Gastroesophageal sphincter (tissue), 4 donors: ENCODE measurements at regions not wholly inside any gene's neighbourhood (a gene's known extent, or its start where the extent isn't known, plus 50 kb on each side); places are given as distances from the start of the nearest gene placed in this dataset.

Source experiments
- ATAC-seq: fragments of 150-250 bp; one replicate; pipeline ENCODE4 v1.9.1; 2016; ENCODE audit warnings: mild to moderate bottlenecking, moderate library complexity
- H3K27ac ChIP-seq, 4 donors: fragments of 200-600 bp; sonication (generic) in 3 of 4; 1 replicate in 3 of 4; 2 replicates in 1 of 4; pipeline ENCODE4 v1.5.1; 2016 to 2019
- H3K27me3 ChIP-seq: fragments of 200-600 bp; sonication (generic); one replicate; pipeline ENCODE4 v1.5.1; 2019
- H3K36me3 ChIP-seq, 2 donors: fragments of 200-600 bp; sonication (generic); one replicate each; pipeline ENCODE4 v1.5.1; 2019; ENCODE audit warnings: control low read depth in 1 of 2
- H3K4me1 ChIP-seq, 3 donors: fragments of 200-600 bp; sonication (generic); 1 replicate in 2 of 3; 2 replicates in 1 of 3; pipeline ENCODE4 v1.5.1; 2016 to 2019; ENCODE audit warnings: control low read depth in 2 of 3
- H3K4me3 ChIP-seq, 2 donors: fragments of 200-600 bp; sonication (generic); one replicate each; pipeline ENCODE4 v1.5.1; 2019; ENCODE audit warnings: mild to moderate bottlenecking in 1 of 2, moderate library complexity in 1 of 2
- H3K9me3 ChIP-seq, 3 donors: fragments of 200-600 bp; sonication (generic); one replicate each; pipeline ENCODE4 v1.5.1; 2017 to 2019; ENCODE audit warnings: control low read depth in 2 of 3
- CTCF ChIP-seq, 4 experiments: fragments of 200-600 bp in 2 of 4; fragments of 450-650 bp in 2 of 4; sonication (generic) in 1 of 4; IDR thresholded peaks; one replicate each; pipeline ENCODE4 v1.5.1; 2017 to 2019; ENCODE audit warnings: antibody characterized with exemption in 4 of 4, mild to moderate bottlenecking in 2 of 4, moderate library complexity in 2 of 4
- EP300 ChIP-seq: sonication (generic); formaldehyde crosslinking; IDR thresholded peaks from one replicate; pipeline ENCODE4 v1.6.1; 2017; ENCODE audit warnings: antibody characterized with exemption, mild to moderate bottlenecking
- POLR2A ChIP-seq, 2 donors: fragments of 450-650 bp; IDR thresholded peaks; one replicate each; pipeline ENCODE4 v1.6.1; 2017; ENCODE audit warnings: antibody characterized with exemption in 2 of 2, mild to moderate bottlenecking in 2 of 2, moderate library complexity in 1 of 2
- POLR2AphosphoS5 ChIP-seq: sonication (generic); formaldehyde crosslinking; IDR thresholded peaks from one replicate; pipeline ENCODE4 v1.6.1; 2017; ENCODE audit warnings: antibody characterized with exemption
- WGBS, 2 donors: methylation state at CpG; one replicate each; pipeline ENCODE4 v1.1.5; 2018; ENCODE audit warnings: low coverage in 1 of 2; 5-methylcytosine and 5-hydroxymethylcytosine counted together

GRCh38 chr2:217484046-217484445 is 518.7 kb downstream of the TNS1 start:
- no peak for TF ChIP-seq EP300
- TF ChIP-seq POLR2AphosphoS5 = no peak
- TF ChIP-seq CTCF (IDR thresholded peaks at IDR 0.05) = no peak
- TF ChIP-seq POLR2A (IDR thresholded peaks at IDR 0.05) = no peak
- WGBS, 2 donors = 50 to 71% methylated on average over 1 of the region's 1 CpG
- H3K4me3 ChIP-seq = no peak overlapping the region

GRCh38 chr2:217482056-217482710 is 520.6 kb downstream of the TNS1 start:
- peak overlapping the region in 1 of 4 donors; percentile 4 for H3K27ac ChIP-seq
- H3K4me3 ChIP-seq = no peak overlapping the region
- H3K27me3 ChIP-seq = no peaks in the 10 kb centered on the region
- no peaks in the 10 kb centered on the region for H3K9me3 ChIP-seq
- peak; percentile 83 for ATAC-seq
- no peaks in the 10 kb centered on the region for H3K36me3 ChIP-seq
- TF ChIP-seq EP300 = no peak
- 36 to 60% methylated on average over 1 of the region's 1 CpG for WGBS, 2 donors
- H3K4me1 ChIP-seq = no peaks in the 10 kb centered on the region

More at GRCh38 chr2:217484046-217484445, 518.7 kb downstream of the TNS1 start:
- no peaks in the 10 kb centered on the region for H3K36me3 ChIP-seq
- H3K4me1 ChIP-seq = no peaks in the 10 kb centered on the region
- no peak for ATAC-seq
- no peaks in the 10 kb centered on the region for H3K27me3 ChIP-seq
- no peaks in the 10 kb centered on the region for H3K9me3 ChIP-seq
- no peak overlapping the region for H3K27ac ChIP-seq

GRCh38 chr2:217481577-217481976 is 521.2 kb downstream of the TNS1 start:
- no peak for TF ChIP-seq POLR2A (IDR thresholded peaks at IDR 0.05)
- TF ChIP-seq EP300 = no peak
- no peak for TF ChIP-seq CTCF (IDR thresholded peaks at IDR 0.05)
- no peak for TF ChIP-seq POLR2AphosphoS5
- ATAC-seq = no peak
- 89 to 90% methylated on average over 1 of the region's 1 CpG for WGBS, 2 donors
- Histone ChIP-seq H3K36me3 (no peaks in the 10 kb centered on the region), H3K4me3 (no peak overlapping the region), H3K9me3 (no peaks in the 10 kb centered on the region), H3K27ac (peak overlapping the region in 1 of 4 donors; percentile 4), H3K27me3 (no peaks in the 10 kb centered on the region), H3K4me1 (no peaks in the 10 kb centered on the region)

- no peak for ATAC-seq
- H3K9me3 ChIP-seq = no peaks in the 10 kb centered on the region
- no peak overlapping the region for H3K27ac ChIP-seq
- no peaks in the 10 kb centered on the region for H3K27me3 ChIP-seq
- 80 to 88% methylated on average over 1 to 4 of the region's 4 CpGs for WGBS, 2 donors
- H3K4me3 ChIP-seq = no peak overlapping the region
- H3K4me1 ChIP-seq = no peaks in the 10 kb centered on the region
- H3K36me3 ChIP-seq = no peaks in the 10 kb centered on the region
- TF ChIP-seq POLR2A (IDR thresholded peaks at IDR 0.05) (no peak), EP300 (no peak), CTCF (IDR thresholded peaks at IDR 0.05) (no peak), POLR2AphosphoS5 (no peak)
Measured at GRCh38 chr2:217479566-217479965, 523.2 kb downstream of the TNS1 start.

- 60 to 96% methylated on average over 5 to 6 of the region's 9 CpGs for WGBS, 2 donors
- Histone ChIP-seq H3K27ac (no peak overlapping the region), H3K4me1 (no peaks in the 10 kb centered on the region), H3K4me3 (no peak overlapping the region), H3K36me3 (no peaks in the 10 kb centered on the region), H3K9me3 (no peaks in the 10 kb centered on the region), H3K27me3 (no peaks in the 10 kb centered on the region)
- ATAC-seq = no peak
- TF ChIP-seq POLR2AphosphoS5 = no peak
Measured at GRCh38 chr2:217478831-217479455, 523.9 kb downstream of the TNS1 start.

- ATAC-seq = no peak
- no peak overlapping the region for H3K27ac ChIP-seq
- H3K4me3 ChIP-seq = no peak overlapping the region
- H3K27me3 ChIP-seq = no peaks in the 10 kb centered on the region
- no peak for TF ChIP-seq POLR2A (IDR thresholded peaks at IDR 0.05)
- no peak for TF ChIP-seq CTCF (IDR thresholded peaks at IDR 0.05)
- no peak for TF ChIP-seq EP300
- no peak for TF ChIP-seq POLR2AphosphoS5
- H3K36me3 ChIP-seq = no peaks in the 10 kb centered on the region
- no peaks in the 10 kb centered on the region for H3K4me1 ChIP-seq
- no peaks in the 10 kb centered on the region for H3K9me3 ChIP-seq
Measured at GRCh38 chr2:217477583-217477982, 525.2 kb downstream of the TNS1 start.
